Fibroblast of villous mesenchyme (primary cell): ENCODE measurements at regions not wholly inside any gene's neighbourhood (a gene's known extent, or its start where the extent isn't known, plus 50 kb on each side); places are given as distances from the start of the nearest gene placed in this dataset.

Experiments used
- DNase-seq: peaks from one replicate; pipeline ENCODE4 v3.0.0-alpha.2; 2010; ENCODE audit warnings: low read depth
- H3K4me3 ChIP-seq: 2 replicates; pipeline ENCODE4 v1.5.1; 2011; ENCODE audit warnings: low read depth, mild to moderate bottlenecking, low read length
- CTCF ChIP-seq: IDR thresholded peaks from 2 replicates; pipeline ENCODE4 v1.5.1; 2012; ENCODE audit warnings: low read depth, mild to moderate bottlenecking, low read length; ENCODE audit not compliant: insufficient read depth

GRCh38 chr2:59985923-59986322 lies 567.5 kb downstream of the BCL11A start:
- no peak overlapping the region for H3K4me3 ChIP-seq
- TF ChIP-seq CTCF = no peak
- DNase-seq = no peak

GRCh38 chr2:59974051-59974766 lies 579.2 kb downstream of the BCL11A start:
- no peak overlapping the region for H3K4me3 ChIP-seq
- no peak for DNase-seq
- TF ChIP-seq CTCF = no peak

- no peak for TF ChIP-seq CTCF
- DNase-seq = no peak
- H3K4me3 ChIP-seq = no peak overlapping the region
These were observed 584.3 kb downstream of the BCL11A start for GRCh38 chr2:59969161-59969560.

- no peak for DNase-seq
- no peak for TF ChIP-seq CTCF
- no peak overlapping the region for H3K4me3 ChIP-seq
These were observed 585.0 kb downstream of the BCL11A start for GRCh38 chr2:59968441-59968840.

- no peak for TF ChIP-seq CTCF
- H3K4me3 ChIP-seq = no peak overlapping the region
- no peak for DNase-seq
These were observed 585.8 kb downstream of the BCL11A start for GRCh38 chr2:59967691-59968090.

GRCh38 chr2:59963157-59963556 lies 590.3 kb downstream of the BCL11A start:
- no peak for TF ChIP-seq CTCF
- no peak overlapping the region for H3K4me3 ChIP-seq
- DNase-seq = no peak

GRCh38 chr2:59961746-59962145 lies 591.7 kb downstream of the BCL11A start:
- H3K4me3 ChIP-seq = no peak overlapping the region
- DNase-seq = no peak
- no peak for TF ChIP-seq CTCF
